Ascending aorta (tissue), 2 donors: ENCODE measurements at regions not wholly inside any gene's neighbourhood (a gene's known extent, or its start where the extent isn't known, plus 50 kb on each side); places are given as distances from the start of the nearest gene placed in this dataset.
A peak's percentile ranks its signal among the peaks of the same experiment; 100 is the strongest.

Experiments used
- DNase-seq, 2 donors: peaks; one replicate each; pipeline ENCODE4 v3.0.0-alpha.2; 2019; ENCODE audit warnings: low spot score in 2 of 2
- H3K27ac ChIP-seq, 2 donors: fragments of 200-600 bp; sonication (generic); one replicate each; pipeline ENCODE4 v1.5.1; 2016 to 2017; ENCODE audit warnings: mild to moderate bottlenecking in 1 of 2
- H3K27me3 ChIP-seq: fragments of 200-600 bp; sonication (generic); one replicate; pipeline ENCODE4 v1.5.1; 2017
- H3K36me3 ChIP-seq, 2 donors: fragments of 200-600 bp; sonication (generic); one replicate each; pipeline ENCODE4 v1.5.1; 2016
- H3K4me1 ChIP-seq, 2 donors: fragments of 200-600 bp; sonication (generic); one replicate each; pipeline ENCODE4 v1.5.1; 2016 to 2017; ENCODE audit warnings: mild to moderate bottlenecking in 1 of 2
- H3K4me3 ChIP-seq, 2 donors: fragments of 200-600 bp; sonication (generic); one replicate each; pipeline ENCODE4 v1.5.1; 2016 to 2017; ENCODE audit warnings: mild to moderate bottlenecking in 1 of 2
- H3K9me3 ChIP-seq, 2 donors: fragments of 200-600 bp; sonication (generic); one replicate each; pipeline ENCODE4 v1.5.1; 2016
- intact Hi-C: fragments of 100-400 bp; cut with DNase I; formaldehyde crosslinking; loops from one replicate; pipeline ENCODE4 v1.15.1; 2023
- TF ChIP-seq, protein P1 (sequence below), 3 experiments: fragments of 200-600 bp in 2 of 3; fragments of 450-650 bp in 1 of 3; sonication (generic) in 2 of 3; IDR thresholded peaks; one replicate each; pipeline ENCODE4 v1.5.1; 2016 to 2019; ENCODE audit warnings: antibody characterized with exemption in 3 of 3, mild to moderate bottlenecking in 1 of 3, moderate library complexity in 1 of 3

DNA sequence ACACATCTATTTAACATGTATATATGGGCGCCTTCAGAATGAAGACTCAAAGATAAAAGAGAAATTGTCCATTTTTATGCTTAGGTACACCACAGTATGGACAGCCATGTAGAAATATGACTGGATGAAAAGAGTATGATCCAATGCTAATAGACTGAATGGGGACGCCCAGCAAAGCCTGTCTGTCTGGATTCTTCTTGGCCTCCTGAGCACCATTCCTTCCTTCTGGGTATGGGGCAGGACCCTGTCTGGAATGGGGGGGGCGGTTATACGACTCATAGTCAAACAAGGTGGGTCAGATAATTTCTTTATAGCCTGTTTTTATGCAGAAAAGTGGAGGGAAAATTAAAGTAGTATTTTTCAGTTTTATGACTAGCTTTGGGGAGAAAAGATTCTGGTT lies 81.2 kb upstream of the ABCD3 start:
- no peaks in the 10 kb centered on the region for H3K9me3 ChIP-seq
- H3K4me3 ChIP-seq = no peak overlapping the region
- TF ChIP-seq, protein P1, sequence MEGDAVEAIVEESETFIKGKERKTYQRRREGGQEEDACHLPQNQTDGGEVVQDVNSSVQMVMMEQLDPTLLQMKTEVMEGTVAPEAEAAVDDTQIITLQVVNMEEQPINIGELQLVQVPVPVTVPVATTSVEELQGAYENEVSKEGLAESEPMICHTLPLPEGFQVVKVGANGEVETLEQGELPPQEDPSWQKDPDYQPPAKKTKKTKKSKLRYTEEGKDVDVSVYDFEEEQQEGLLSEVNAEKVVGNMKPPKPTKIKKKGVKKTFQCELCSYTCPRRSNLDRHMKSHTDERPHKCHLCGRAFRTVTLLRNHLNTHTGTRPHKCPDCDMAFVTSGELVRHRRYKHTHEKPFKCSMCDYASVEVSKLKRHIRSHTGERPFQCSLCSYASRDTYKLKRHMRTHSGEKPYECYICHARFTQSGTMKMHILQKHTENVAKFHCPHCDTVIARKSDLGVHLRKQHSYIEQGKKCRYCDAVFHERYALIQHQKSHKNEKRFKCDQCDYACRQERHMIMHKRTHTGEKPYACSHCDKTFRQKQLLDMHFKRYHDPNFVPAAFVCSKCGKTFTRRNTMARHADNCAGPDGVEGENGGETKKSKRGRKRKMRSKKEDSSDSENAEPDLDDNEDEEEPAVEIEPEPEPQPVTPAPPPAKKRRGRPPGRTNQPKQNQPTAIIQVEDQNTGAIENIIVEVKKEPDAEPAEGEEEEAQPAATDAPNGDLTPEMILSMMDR (IDR thresholded peaks at IDR 0.05) = no peak
- DNase-seq = no peak
- H3K36me3 ChIP-seq = no peaks in the 10 kb centered on the region
- H3K4me1 ChIP-seq = no peaks in the 10 kb centered on the region
- intact Hi-C loops = loop anchor here (1.0 to 10.0 kb wide), 3 partner anchors 125 to 432 kb away; partner anchors contain the start of gene GCLM
- H3K27ac ChIP-seq = no peak overlapping the region
- H3K27me3 ChIP-seq = no peaks in the 10 kb centered on the region

DNA sequence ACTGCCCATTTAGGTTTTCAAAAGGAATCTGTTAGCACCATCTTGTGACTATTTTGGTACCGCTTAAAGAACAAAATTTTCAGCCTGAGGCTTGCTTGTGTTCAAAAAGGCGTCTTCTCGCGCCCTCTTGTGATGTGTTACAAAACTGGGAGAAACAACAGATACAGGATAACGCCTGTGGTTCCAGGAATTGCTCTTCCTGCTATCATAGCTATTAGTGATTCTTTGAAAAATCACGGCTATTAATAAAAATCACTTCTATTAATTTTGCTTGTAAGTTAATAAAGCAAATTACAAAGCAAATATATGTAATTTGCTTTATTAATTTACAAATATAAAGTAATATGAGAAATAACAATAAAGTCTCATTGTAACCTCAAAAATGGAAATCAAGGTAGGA lies 82.2 kb upstream of the ABCD3 start:
- Histone ChIP-seq H3K36me3 (no peaks in the 10 kb centered on the region), H3K9me3 (no peaks in the 10 kb centered on the region), H3K27me3 (no peaks in the 10 kb centered on the region), H3K4me1 (no peaks in the 10 kb centered on the region), H3K27ac (no peak overlapping the region), H3K4me3 (no peak overlapping the region)
- TF ChIP-seq, protein P1 (IDR thresholded peaks at IDR 0.05) = peak; percentile 86 to 94 (median 94)
- intact Hi-C loops = loop anchor here (1.0 to 10.0 kb wide), 4 partner anchors 126 to 431 kb away; partner anchors contain the start of gene GCLM
- peak in 1 of 2 donors; percentile 89 for DNase-seq

DNA sequence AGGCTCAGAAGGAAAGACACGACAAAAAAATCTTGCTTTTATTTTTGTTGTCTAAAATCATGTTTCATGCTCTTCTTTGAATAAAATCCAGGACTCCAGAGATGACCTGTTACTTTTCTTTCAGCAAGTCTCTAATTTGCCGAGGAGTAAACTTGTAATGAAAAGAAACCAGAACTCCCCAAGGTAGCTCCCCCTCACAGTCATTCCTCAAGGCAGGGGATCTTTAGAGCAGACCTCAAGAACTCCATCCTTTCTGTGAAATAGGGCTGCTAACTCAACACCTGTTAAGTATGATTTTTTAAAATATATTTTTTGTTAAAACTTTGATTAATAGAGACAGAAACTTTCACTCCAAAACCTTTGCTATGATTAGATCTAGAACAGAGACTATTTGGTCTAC lies 82.7 kb upstream of the ABCD3 start:
- no peaks in the 10 kb centered on the region for H3K4me1 ChIP-seq
- peak overlapping the region; percentile 3 to 45 for H3K27ac ChIP-seq
- H3K9me3 ChIP-seq = no peaks in the 10 kb centered on the region
- H3K4me3 ChIP-seq = no peak overlapping the region
- no peak for DNase-seq
- no peaks in the 10 kb centered on the region for H3K36me3 ChIP-seq
- H3K27me3 ChIP-seq = no peaks in the 10 kb centered on the region
- TF ChIP-seq, protein P1 (IDR thresholded peaks at IDR 0.05) = no peak
- intact Hi-C loops = loop anchor here (1.0 to 10.0 kb wide), 3 partner anchors 127 to 431 kb away; partner anchors contain the start of gene GCLM

DNA sequence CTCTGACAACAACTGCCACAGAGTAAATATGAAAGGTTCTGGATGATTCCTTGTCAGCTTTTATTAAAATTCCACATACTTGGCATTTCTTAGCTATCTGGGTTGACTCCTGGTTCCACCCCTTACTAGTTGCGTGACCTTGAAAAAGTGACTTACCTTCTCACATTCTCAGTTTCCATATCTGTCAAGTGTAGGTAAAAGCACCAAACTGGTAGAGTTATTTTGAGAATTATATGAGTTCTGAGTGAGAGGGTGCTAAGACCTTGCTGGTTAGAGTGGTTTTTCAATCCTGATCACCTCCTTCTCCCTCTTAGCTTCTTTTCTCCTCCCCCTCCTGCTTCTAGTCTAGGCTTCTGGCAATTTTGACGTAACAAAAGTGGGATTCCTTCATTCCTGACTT lies 83.4 kb upstream of the ABCD3 start:
- intact Hi-C loops = loop anchor here (1.0 to 10.0 kb wide), 4 partner anchors 83 to 430 kb away; partner anchors contain the start of genes ABCD3 and GCLM
- TF ChIP-seq, protein P1 (IDR thresholded peaks at IDR 0.05) = no peak
- Histone ChIP-seq H3K9me3 (no peaks in the 10 kb centered on the region), H3K4me3 (no peak overlapping the region), H3K27ac (peak overlapping the region; percentile 3 to 45), H3K36me3 (no peaks in the 10 kb centered on the region), H3K4me1 (no peaks in the 10 kb centered on the region), H3K27me3 (no peaks in the 10 kb centered on the region)
- DNase-seq = no peak

DNA sequence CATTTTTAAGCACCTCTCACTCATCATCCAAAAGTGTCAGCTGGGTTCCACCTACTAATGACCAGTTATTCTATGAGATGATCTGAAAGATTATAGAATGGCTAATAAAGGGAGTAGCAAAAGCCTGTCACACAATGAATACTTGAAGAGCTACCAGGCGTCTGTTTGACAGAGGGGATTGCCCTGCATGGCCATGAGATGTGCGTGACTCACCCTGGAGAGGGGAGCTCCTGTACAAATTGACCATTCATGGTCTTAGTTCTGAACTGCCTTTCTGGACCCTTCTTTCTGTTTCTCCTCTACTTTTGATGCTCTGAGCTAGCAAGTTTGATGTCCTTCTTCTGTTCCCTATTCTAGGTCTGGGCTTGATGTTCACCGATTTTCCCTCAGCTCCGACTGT lies 85.2 kb upstream of the ABCD3 start:
- H3K27me3 ChIP-seq = no peaks in the 10 kb centered on the region
- no peak overlapping the region for H3K4me3 ChIP-seq
- H3K36me3 ChIP-seq = no peaks in the 10 kb centered on the region
- TF ChIP-seq, protein P1 (IDR thresholded peaks at IDR 0.05) = no peak
- H3K27ac ChIP-seq = no peak overlapping the region
- no peak for DNase-seq
- H3K9me3 ChIP-seq = no peaks in the 10 kb centered on the region
- intact Hi-C loops = loop anchor here (5.0 to 10.0 kb wide), 2 partner anchors 84 to 428 kb away; partner anchors contain the start of genes ABCD3 and GCLM
- H3K4me1 ChIP-seq = no peaks in the 10 kb centered on the region

DNA sequence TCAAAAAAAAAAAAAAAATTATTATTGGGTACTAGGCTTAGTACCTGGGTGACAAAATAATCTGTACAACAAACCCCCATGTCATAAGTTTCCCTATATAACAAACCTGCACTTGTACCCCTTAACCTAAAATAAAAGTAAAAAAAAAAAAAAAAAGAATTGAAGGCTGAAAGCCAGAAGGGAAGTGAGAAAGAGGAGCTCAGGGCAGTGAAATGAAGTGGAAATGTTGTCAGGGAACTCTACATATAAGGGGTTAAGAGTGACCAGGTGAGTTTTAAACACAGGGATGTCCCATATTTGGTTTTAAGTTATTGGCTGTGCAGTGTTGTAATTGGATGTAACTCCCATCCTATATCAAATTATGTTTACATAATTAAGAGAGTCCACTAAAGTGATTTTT lies 85.7 kb upstream of the ABCD3 start:
- Histone ChIP-seq H3K4me1 (no peaks in the 10 kb centered on the region), H3K27ac (no peak overlapping the region), H3K4me3 (no peak overlapping the region), H3K9me3 (no peaks in the 10 kb centered on the region), H3K27me3 (no peaks in the 10 kb centered on the region), H3K36me3 (no peaks in the 10 kb centered on the region)
- TF ChIP-seq, protein P1 (IDR thresholded peaks at IDR 0.05) = no peak
- intact Hi-C loops = loop anchor here (5.0 to 10.0 kb wide), 2 partner anchors 85 to 428 kb away; partner anchors contain the start of genes ABCD3 and GCLM
- DNase-seq = no peak
